ENCODE measurements at regions not wholly inside any gene's neighbourhood (a gene's known extent, or its start where the extent isn't known, plus 50 kb on each side); places are given as distances from the start of the nearest gene placed in this dataset.

DNA sequence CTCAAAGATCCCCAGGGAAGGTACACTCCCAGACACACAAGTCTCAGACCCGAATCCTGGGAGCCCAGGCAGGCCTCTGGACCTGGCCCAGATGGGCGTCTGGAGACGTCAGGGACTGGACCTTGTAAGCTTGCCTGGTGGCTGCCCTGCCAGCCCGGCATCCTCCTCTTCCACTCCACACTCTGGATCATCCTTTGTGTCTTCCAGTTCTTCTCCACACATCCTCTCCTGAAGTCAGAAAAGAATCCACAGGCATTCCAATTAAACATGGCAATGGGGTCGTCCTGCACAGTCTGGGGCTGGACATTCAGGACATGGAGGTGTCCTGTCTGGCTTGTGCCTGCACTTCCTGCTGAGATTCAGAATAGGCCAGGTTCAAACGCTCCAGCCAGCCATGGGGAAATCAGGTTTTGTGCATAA lies 208.8 kb upstream of the IGF1R start:
- no peak overlapping the region for H3K4me3 ChIP-seq (ENCODE audit: low read depth, low read length)
- DNase-seq (ENCODE audit: low read depth), result no peak
- in situ Hi-C loops (cut with HindIII; ENCODE audit: low sequenced_read_pairs), result loop anchor here (25.0 kb wide), 1 partner anchor 623 kb away; no protein-coding TSS in a partner anchor
- TF ChIP-seq, protein P1, sequence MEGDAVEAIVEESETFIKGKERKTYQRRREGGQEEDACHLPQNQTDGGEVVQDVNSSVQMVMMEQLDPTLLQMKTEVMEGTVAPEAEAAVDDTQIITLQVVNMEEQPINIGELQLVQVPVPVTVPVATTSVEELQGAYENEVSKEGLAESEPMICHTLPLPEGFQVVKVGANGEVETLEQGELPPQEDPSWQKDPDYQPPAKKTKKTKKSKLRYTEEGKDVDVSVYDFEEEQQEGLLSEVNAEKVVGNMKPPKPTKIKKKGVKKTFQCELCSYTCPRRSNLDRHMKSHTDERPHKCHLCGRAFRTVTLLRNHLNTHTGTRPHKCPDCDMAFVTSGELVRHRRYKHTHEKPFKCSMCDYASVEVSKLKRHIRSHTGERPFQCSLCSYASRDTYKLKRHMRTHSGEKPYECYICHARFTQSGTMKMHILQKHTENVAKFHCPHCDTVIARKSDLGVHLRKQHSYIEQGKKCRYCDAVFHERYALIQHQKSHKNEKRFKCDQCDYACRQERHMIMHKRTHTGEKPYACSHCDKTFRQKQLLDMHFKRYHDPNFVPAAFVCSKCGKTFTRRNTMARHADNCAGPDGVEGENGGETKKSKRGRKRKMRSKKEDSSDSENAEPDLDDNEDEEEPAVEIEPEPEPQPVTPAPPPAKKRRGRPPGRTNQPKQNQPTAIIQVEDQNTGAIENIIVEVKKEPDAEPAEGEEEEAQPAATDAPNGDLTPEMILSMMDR (IDR thresholded peaks at IDR 0.05; ENCODE audit: low read depth, low read length, missing control alignments), result no peak

DNA sequence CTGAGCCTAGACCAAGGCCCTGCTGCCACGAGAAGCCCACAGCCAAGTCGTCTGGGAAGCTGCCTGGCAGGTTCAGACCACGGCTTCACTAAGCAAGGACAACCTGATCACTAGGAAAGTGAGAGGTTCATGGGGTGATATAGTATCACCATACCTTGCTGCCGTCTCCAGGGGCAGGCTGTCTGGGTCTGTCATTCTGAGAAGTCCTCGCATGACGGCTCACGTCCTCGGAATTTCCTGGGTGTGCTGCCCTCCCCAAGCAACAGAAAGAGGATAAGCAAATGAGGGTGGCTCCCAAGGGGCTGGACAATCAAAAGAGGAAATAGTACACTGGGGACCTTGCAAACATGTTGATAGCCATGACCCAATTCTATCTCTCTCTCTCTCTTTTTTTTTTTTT lies 207.4 kb upstream of the IGF1R start:
- TF ChIP-seq, protein P1 (IDR thresholded peaks at IDR 0.05; ENCODE audit: low read depth, low read length, missing control alignments), result no peak
- DNase-seq (ENCODE audit: low read depth), result no peak
- in situ Hi-C loops (cut with HindIII; ENCODE audit: low sequenced_read_pairs), result loop anchor here (25.0 kb wide), 1 partner anchor 621 kb away; no protein-coding TSS in a partner anchor
- no peak overlapping the region for H3K4me3 ChIP-seq (ENCODE audit: low read depth, low read length)

DNA sequence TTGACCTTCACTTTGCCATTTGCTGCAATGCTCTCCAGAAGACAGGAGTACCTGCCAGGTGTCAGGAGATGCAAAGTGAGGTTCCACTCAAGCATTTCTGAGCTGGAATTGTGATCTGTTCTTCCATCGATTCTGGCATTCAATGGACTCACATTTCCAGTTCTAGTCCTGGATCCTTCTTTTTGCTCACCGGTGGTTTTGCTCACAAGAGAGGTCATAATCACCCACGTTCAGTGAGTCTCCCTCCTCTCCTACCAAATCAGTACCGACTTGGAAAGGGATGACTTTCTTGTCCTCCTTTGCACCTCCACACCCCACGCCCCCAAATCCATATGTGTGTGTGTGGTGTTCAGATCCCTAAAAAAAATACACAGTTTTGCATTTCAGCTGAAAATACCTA lies 206.7 kb upstream of the IGF1R start:
- TF ChIP-seq, protein P1 (IDR thresholded peaks at IDR 0.05; ENCODE audit: low read depth, low read length, missing control alignments), result no peak
- in situ Hi-C loops (cut with HindIII; ENCODE audit: low sequenced_read_pairs), result loop anchor here (25.0 kb wide), 1 partner anchor 621 kb away; no protein-coding TSS in a partner anchor
- no peak for DNase-seq (ENCODE audit: low read depth)
- no peak overlapping the region for H3K4me3 ChIP-seq (ENCODE audit: low read depth, low read length)

DNA sequence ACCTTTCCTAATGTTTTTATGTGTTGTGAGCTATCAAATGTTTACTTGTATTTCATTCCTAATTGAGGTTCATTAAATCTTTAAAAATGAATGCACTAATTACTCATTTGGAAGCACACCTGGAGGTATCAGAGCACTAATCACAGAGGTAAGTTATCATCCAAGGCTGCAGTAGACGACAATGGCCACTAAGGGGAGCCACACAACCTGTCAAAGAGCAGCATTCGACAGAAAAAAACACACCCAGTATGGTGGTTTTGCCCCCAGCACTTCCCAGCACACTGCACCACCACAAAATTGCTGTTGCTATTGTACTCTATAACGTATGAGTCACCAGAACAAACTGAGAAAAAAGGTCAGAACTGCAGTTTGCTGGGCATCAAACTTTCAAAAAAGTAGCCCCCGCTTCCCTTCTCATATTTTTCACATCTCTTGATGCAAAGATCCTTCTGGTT lies 205.9 kb upstream of the IGF1R start:
- in situ Hi-C loops (cut with HindIII; ENCODE audit: low sequenced_read_pairs), result loop anchor here (25.0 kb wide), 1 partner anchor 620 kb away; no protein-coding TSS in a partner anchor
- DNase-seq (ENCODE audit: low read depth), result peak; percentile 91
- H3K4me3 ChIP-seq (ENCODE audit: low read depth, low read length), result no peak overlapping the region
- TF ChIP-seq, protein P1 (IDR thresholded peaks at IDR 0.05; ENCODE audit: low read depth, low read length, missing control alignments), result peak; percentile 93

DNA sequence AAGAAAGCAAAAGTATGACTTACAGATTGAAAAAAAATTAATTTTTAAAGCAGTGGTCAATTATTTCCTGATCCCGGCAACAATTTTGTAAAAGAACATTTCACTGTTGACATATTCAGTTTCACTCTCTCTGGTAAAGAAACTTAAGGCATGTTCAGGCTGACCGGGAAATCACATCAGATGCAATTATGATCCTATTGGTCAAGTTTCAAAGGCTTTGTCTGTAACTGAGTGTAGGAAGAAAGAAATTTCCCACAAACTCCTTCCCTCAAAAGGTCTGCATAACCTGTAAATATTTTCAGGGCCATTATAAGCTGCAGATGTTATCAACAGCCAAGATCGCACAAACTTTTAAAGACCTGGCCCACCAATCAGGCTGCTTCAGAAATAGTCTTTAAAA lies 205.4 kb upstream of the IGF1R start:
- in situ Hi-C loops (cut with HindIII; ENCODE audit: low sequenced_read_pairs), result loop anchor here (25.0 kb wide), 1 partner anchor 619 kb away; no protein-coding TSS in a partner anchor
- no peak overlapping the region for H3K4me3 ChIP-seq (ENCODE audit: low read depth, low read length)
- TF ChIP-seq, protein P1 (IDR thresholded peaks at IDR 0.05; ENCODE audit: low read depth, low read length, missing control alignments), result no peak
- no peak for DNase-seq (ENCODE audit: low read depth)

DNA sequence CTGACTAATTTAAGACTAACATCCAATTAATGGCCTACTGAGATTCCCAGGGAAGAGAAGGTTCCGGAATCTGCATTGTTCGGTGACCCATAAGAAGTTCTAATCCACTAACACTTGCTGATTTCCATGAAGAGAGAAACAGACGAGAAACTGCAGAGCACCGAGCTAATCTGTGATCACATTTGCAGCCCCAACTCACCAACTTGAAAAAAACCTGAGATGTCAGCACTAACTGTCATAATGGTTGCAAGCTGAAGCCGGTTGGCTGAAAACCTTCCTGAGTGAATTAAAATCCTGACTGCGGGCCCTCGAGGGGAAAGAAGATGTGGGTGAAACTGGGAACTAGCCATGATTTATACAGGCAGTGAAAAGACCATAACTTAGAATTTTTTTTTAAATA lies 204.8 kb upstream of the IGF1R start:
- no peak overlapping the region for H3K4me3 ChIP-seq (ENCODE audit: low read depth, low read length)
- in situ Hi-C loops (cut with HindIII; ENCODE audit: low sequenced_read_pairs), result loop anchor here (25.0 kb wide), 1 partner anchor 619 kb away; no protein-coding TSS in a partner anchor
- TF ChIP-seq, protein P1 (IDR thresholded peaks at IDR 0.05; ENCODE audit: low read depth, low read length, missing control alignments), result no peak
- DNase-seq (ENCODE audit: low read depth), result no peak
